ENCODE measurements at regions not wholly inside any gene's neighbourhood (a gene's known extent, or its start where the extent isn't known, plus 50 kb on each side); places are given as distances from the start of the nearest gene placed in this dataset.

- ChIA-PET POLR2A (no interaction called here), CTCF (no interaction called here)
- TF ChIP-seq CTCF (IDR thresholded peaks at IDR 0.05; ENCODE audit: control extremely low read depth, extremely low read depth, low read depth, missing control alignments) = no peak
- DNase-seq (ENCODE audit: extremely low spot score) = no peak
These were observed 285.2 kb upstream of the SYT10 start for GRCh38 chr12:33724867-33725266.

- DNase-seq (ENCODE audit: extremely low spot score) = no peak
- ChIA-PET POLR2A (no interaction called here), CTCF (no interaction called here)
- no peak for TF ChIP-seq CTCF (IDR thresholded peaks at IDR 0.05; ENCODE audit: control extremely low read depth, extremely low read depth, low read depth, missing control alignments)
These were observed 287.4 kb upstream of the ALG10 start for GRCh38 chr12:33734871-33735270.

- ChIA-PET POLR2A (no interaction called here), CTCF (interaction anchor here (1.4 to 1.7 kb wide), 2 partner anchors 11 to 35 kb away, joined by 3 to 4 read pairs; no protein-coding TSS in a partner anchor)
- DNase-seq (ENCODE audit: extremely low spot score) = no peak
- TF ChIP-seq CTCF (IDR thresholded peaks at IDR 0.05; ENCODE audit: control extremely low read depth, extremely low read depth, low read depth, missing control alignments) = no peak
These were observed 269.4 kb upstream of the ALG10 start for GRCh38 chr12:33752854-33753253.

- CTCF ChIA-PET = no interaction called here
These were observed 264.6 kb upstream of the ALG10 start for GRCh38 chr12:33757701-33758100.

GRCh38 chr12:33759279-33759678 lies 263.0 kb upstream of the ALG10 start:
- CTCF ChIA-PET = no interaction called here

More at GRCh38 chr12:33757701-33758100, 264.6 kb upstream of the ALG10 start:
- no peak for TF ChIP-seq CTCF (IDR thresholded peaks at IDR 0.05; ENCODE audit: control extremely low read depth, extremely low read depth, low read depth, missing control alignments)
- POLR2A ChIA-PET = no interaction called here
- DNase-seq (ENCODE audit: extremely low spot score) = no peak

GRCh38 chr12:33763331-33763730 lies 259.0 kb upstream of the ALG10 start:
- ChIA-PET POLR2A (no interaction called here), CTCF (interaction anchor here (1.3 kb wide), 1 partner anchor 10 kb away, joined by 3 read pairs; no protein-coding TSS in a partner anchor)
- no peak for TF ChIP-seq CTCF (IDR thresholded peaks at IDR 0.05; ENCODE audit: control extremely low read depth, extremely low read depth, low read depth, missing control alignments)
- DNase-seq (ENCODE audit: extremely low spot score) = no peak

More at GRCh38 chr12:33759279-33759678, 263.0 kb upstream of the ALG10 start:
- POLR2A ChIA-PET = no interaction called here
- TF ChIP-seq CTCF (IDR thresholded peaks at IDR 0.05; ENCODE audit: control extremely low read depth, extremely low read depth, low read depth, missing control alignments) = no peak
- no peak for DNase-seq (ENCODE audit: extremely low spot score)

GRCh38 chr12:33770652-33771051 lies 251.6 kb upstream of the ALG10 start:
- ChIA-PET POLR2A (no interaction called here), CTCF (no interaction called here)
- no peak for DNase-seq (ENCODE audit: extremely low spot score)
- no peak for TF ChIP-seq CTCF (IDR thresholded peaks at IDR 0.05; ENCODE audit: control extremely low read depth, extremely low read depth, low read depth, missing control alignments)

Measured in GM10248 (cell line).